ENCODE measurements at regions not wholly inside any gene's neighbourhood (a gene's known extent, or its start where the extent isn't known, plus 50 kb on each side); places are given as distances from the start of the nearest gene placed in this dataset.

DNA sequence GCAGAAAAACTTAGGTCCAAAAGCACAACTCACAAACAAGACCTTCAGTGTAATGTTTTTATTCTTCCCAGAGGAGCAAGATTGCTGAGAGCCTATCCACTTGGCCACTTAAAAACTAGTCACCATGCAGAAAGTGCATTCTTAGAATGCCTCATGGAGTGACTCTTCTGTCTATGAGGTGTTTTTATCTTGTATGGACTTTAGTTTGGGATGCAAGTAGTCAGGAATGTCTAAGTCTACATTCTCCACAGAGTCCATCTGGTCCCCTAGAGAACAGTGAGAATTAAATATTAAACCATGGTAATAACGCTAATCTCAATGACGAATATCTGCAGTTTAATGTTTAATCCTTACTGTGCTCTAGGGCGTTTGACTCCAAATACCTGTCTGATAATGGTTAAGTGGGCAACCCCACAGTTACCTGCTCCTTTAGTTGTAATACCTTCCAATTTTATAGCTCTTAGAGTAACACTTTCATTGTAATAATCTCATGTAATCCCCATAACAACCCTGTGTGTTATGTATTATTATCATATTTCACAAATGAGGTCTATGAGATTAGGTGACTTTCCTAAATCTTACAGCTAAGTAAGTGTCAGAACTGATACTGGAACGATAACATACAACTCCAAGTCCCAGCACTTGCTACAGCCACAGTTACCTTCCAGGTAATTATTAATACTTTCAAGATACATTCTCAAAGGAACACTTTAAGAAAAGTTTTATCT lies 235.6 kb upstream of the JADE1 start:
- no peak for DNase-seq (ENCODE audit: extremely low read depth in 1 of 2, low read depth in 1 of 2)

DNA sequence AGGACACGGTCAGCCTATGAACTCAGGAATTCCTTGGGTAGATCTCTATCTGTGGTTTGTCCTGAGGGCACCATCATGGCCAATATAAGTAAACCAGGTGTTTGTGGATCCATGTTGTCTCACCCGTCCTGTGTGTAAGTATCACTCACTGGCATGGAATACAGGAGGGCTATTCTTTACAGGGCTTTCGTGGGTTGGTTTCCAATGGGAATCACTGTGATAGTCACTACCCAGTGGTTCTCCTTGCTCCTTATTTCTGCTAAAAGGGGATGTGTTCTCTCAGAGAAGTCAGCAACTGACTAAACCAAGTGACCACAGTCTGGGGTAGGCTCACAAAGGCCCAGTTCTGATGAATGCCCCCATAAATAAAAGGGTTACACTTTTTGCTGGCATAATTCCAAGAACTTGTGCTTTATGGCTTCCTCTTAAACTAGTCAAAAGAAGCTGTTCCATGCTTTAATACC lies 236.7 kb upstream of the JADE1 start:
- DNase-seq (ENCODE audit: extremely low read depth in 1 of 2, low read depth in 1 of 2): no peak

DNA sequence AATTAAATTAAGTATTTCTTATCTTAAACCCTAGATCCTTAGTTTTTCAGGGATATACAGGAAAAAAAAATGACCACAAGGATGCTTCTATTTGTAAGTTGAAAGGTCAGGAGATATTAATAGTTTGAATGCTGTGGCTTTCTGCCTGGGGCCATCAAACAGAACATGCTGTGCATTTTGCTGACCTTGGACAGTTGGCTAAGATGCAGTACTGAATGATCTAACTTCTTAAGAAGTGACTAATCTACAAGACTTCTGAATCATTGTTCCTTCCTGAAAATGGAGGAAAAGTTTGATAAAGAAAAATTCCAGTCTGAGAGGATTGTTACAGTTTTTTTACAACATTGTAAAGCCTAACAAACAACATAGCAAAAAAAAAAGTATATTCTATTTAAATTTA lies 237.8 kb upstream of the JADE1 start:
- DNase-seq (ENCODE audit: extremely low read depth in 1 of 2, low read depth in 1 of 2): no peak

DNA sequence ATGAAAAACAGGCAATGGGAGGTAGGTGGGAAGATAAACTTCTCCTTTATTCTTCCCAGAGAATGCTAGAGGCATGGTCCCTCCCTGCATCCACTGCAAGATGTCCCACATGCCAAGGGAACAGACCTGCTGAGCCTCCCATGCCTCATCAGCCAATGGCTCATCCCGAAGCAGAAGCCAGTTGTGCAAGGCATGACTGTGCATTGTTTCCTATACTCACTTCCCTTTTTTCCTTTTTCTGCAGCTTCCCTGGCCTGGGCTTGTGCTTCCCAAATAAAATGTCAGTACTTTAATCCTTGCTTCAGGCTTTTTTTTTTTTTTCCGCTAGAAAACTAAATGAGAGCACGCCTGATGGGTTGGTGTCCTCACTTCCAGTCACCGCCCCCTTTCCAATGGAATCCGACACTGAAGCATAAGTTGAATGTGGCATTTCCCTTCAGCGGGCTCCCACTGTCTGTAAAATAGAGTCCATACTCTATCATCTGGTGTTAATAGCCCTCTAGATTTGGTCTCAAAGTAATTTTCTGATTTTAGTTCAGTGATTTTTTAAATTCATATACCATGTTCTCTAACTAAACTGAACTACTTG lies 239.0 kb upstream of the JADE1 start:
- DNase-seq (ENCODE audit: extremely low read depth in 1 of 2, low read depth in 1 of 2): no peak

DNA sequence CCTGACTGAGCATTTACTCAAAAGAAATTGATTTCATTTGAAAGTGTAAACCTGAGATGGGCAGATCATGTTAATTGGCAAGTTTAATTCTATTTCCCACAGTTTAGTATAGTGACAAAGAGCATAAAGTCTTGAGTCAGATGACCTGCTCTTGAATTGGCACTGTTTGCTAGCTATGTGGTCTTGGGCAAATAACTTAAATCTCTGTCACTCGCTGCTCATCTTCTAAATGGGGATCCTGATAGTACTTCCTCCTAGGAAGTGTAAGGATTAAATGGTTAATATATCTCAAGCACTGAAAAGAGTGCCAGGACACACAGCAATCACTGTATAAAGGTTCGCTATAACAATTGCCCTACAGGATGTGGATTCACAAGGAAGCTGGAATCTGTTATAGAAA lies 242.8 kb upstream of the JADE1 start:
- no peak for DNase-seq (ENCODE audit: extremely low read depth in 1 of 2, low read depth in 1 of 2)

DNA sequence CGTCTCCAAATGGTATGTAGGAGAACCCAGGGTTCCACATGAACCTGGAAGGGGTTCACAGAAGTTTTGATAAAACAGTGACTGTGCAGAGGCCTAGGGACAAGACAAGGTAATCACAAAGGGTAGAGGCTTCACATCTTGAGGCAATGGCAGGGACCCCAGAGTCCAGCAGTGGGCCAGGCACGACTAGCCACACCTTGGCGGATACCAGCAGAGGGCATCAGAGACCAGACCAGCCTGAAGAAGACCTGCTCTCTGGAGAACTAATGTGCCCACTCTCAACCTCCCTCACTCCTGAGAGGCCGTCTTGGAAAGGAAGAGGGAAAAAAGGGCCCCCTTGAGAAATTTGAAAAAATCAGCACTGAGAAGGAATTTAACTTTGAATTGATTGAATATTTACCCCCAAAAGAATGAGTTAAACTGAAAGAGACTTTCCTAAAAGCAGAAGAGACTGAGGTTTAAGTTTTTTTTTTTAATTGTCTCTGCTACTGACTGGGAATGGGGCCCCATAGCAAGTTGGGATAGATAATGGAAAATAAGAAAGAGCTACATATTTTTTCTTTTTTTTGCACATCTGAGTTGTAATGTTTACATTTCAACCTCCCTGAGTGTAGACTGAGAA lies 243.8 kb upstream of the JADE1 start:
- DNase-seq (ENCODE audit: extremely low read depth in 1 of 2, low read depth in 1 of 2): no peak

DNA sequence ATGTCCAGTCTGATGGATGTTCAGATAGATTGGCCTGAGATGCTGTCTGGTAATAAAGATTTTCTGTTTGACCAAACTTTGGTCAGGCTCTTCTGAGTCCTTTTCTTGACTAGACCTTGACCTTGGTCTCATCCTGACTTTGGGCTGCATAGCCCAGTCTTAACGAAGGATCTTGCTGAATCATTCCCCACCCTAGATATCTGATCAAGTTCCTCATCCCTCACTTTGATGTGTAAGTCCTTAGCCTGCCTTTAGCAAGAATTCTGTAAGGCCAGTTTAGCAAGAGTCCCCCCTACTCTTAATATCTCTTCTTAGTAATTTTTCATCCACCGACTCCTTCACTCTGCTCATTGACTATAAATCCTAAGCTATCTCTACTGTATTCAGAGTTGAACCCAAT lies 244.4 kb upstream of the JADE1 start:
- DNase-seq (ENCODE audit: extremely low read depth in 1 of 2, low read depth in 1 of 2): no peak

DNA sequence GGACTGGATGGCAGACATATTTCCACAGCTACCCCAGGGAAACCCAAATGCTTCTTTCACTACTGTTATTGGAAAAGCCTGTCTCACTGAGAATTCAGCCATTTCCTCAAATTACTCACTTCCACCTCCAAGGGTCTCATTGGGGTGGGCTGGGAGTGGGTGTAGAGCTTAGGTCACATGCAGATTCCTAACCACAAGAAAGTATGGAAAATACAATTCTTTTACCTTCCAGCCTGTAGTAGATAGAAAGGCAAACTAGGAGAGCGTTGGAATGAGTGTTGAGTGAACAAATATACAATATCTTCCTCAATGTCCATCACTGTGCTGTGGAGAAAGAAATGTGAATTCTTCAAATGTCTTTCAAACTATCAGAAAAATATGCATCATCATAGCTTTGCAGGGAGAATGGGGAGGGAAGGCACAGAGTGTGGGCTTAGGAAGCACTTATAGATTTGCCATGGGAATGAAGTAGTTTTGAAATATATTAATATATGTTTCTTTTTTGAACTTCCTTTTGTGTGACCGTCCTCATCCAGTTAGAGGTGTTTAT lies 245.3 kb upstream of the JADE1 start:
- no peak for DNase-seq (ENCODE audit: extremely low read depth in 1 of 2, low read depth in 1 of 2)

DNA sequence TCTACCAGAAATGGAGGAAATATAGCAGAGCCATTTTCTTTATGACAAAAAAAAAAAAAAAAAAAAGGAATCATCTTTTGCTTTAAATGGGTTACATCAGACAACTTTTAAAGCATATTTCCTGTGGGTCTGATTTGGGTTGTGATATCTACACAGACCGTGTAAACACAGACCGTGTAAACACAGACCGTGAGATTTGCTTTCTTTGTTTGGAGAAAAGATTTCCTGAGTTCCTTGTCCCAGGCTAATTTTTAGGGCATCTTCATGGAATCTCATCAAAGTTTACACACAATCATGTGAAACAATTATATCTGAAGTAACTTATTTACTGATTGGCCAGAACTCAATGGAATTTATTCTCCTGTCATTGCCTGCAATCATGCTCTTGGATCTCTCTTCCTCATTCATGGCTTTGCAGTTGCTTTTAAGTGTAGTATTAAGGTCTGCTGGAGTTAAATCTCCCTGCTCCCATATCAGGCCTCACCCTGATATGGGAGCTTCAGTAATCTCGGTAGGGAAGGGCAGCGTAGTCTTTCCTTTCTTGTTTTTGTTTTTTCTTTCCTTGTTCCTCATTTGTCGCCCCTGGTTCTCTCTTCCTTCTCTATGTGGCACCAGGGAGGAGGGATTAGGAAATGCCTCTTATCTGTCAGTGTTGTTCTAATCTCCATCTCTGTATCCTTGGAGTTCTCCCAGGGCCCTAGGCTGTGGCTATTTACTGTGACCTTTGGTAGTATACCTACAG lies 248.6 kb upstream of the JADE1 start:
- no peak for DNase-seq (ENCODE audit: extremely low read depth in 1 of 2, low read depth in 1 of 2)

DNA sequence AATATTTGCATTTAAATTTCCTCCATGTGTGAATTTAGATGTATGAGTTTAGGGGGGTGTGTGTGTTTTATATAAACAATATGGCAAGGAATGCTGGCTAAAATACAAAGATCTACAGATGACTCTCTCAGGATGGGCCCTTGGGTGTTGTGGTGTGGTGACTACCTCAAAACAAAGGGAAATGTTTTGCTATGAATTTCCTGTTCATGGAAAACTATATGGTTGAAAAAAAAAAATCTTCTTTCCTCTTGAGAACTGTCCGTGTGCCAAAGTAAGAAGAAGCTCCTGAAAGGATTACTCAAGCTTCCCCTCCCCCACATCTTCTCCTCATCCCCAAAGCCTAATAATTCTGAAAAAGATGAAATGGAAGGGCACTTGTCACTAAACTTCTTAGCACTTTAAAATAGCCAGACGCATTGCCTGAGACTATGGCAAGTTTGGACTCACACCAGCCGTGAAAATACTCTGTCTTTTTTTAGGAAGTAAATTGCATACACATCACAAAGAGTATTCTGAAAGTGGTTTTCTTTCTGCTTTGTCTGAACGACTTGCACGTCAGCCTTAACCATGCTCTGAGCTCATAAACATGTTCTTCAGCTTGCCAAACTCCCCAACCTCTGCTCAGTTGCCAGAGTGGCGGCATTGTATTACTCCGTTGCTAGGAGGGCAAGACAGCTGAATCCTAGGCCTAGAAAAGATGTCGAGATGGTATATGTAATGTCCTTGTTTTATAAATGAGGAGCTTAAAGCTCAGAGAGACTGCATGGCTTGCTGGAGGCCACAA lies 250.4 kb upstream of the JADE1 start:
- no peak for DNase-seq (ENCODE audit: extremely low read depth in 1 of 2, low read depth in 1 of 2)

DNA sequence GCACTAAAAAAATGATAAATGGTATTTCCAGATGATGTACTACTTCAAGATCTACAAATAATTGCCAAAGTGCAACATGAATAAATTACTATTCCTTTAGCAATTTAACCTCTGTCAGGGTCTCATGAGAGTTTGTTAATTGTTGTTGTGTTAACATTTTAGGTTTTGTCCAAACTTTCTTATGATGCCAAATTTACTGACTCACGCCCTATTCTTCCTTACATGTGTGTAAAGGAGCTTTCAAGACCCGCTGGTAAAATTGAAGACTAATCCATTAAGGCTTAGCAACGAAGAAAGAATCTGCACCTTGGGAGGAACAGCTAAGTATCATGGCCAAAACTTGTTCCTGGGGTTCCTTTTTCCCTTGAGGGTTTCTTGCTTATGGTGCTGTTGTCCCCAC lies 252.7 kb upstream of the JADE1 start:
- DNase-seq (ENCODE audit: extremely low read depth in 1 of 2, low read depth in 1 of 2): no peak

DNA sequence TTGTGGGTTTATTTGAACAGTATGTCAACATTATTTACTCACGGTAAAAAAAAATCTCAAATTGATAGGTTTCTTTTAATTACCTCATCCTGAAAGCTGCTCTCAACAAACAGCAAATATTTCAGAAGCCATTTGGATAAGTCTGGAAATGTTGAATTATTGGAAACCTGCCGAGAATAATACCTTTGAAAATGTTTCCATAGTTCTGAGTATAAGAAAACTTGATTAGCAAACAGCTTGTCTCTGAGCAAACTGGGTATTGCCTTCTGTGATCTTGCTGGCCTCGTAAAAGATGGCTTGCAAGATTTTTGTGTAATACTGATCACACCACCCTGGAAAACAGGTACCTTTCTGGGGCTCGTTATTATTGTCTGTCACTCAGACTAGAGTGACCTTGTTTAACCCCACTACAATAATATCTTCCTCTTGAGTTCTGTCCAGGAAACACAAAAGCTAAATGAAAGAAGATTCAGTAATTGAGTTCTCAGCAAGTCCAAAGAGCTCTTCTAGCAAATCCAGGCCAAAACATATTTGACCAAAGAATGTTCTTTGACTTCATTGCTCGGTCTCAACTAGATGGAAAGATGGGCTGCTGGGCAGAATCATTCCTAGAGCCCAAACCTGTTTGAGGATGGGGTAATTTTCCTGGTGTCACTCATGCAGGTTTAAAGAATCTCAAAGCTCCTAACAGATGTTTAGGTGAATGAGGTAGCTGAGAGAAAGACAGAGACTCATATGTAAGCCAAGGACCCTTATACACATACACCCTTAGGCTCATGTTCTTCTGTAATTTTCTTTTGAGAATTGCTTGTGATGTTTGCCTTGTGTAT lies 255.6 kb upstream of the JADE1 start:
- no peak for DNase-seq (ENCODE audit: extremely low read depth in 1 of 2, low read depth in 1 of 2)

DNA sequence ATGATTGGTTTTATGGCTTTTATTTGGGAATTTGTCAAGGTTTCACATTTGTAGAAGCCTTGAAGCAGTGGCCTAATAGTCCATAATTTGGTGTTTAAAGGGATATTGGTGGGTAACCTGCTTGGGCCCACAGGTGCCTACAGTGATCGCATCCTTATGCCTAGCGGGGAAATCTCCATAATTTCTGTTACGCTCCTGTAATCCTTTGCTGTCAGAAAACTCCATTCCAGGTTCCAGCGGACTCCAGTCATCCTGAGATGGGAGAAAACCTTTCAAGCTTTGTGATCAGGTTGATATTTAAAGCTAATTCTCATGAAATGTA lies 257.0 kb upstream of the JADE1 start:
- DNase-seq (ENCODE audit: extremely low read depth in 1 of 2, low read depth in 1 of 2): no peak

DNA sequence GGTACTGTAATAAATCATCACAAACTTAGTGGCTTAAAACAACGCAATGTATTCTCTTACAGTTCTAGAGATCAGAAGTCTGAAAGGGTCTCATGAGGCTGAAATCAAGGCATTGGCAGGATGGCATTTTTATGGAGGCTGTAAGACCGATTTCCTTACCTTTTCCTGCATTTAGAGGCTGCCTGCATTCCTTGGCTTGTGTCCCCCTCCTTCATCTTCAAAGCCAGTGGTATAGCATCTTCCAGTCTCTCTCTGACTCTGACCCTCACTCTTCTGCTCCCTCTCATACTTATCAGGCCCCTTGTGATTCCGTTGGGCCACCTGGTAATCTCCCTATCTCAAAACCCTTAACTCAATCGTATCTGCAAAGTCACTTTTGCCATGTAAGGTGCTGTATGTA lies 258.2 kb upstream of the JADE1 start:
- no peak for DNase-seq (ENCODE audit: extremely low read depth in 1 of 2, low read depth in 1 of 2)

DNA sequence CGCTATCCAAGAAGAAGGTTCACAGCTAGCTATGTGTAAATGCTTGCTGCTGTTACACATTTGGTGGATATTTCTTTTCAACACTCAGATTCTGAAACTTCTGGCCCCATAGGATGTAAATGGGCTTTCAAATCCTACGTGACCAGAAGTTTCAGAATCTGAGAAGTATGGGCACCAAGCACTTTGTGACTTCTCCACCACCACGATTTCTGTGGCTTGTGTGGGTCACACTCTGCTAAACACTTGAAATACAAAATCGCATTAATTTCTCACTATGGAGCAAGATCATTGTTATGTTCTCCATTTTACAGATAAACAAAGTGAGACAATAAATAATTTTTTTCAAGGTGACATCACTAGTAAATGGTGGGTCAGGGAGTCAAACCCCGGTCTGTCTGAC lies 259.4 kb upstream of the JADE1 start:
- DNase-seq (ENCODE audit: extremely low read depth in 1 of 2, low read depth in 1 of 2): no peak

DNA sequence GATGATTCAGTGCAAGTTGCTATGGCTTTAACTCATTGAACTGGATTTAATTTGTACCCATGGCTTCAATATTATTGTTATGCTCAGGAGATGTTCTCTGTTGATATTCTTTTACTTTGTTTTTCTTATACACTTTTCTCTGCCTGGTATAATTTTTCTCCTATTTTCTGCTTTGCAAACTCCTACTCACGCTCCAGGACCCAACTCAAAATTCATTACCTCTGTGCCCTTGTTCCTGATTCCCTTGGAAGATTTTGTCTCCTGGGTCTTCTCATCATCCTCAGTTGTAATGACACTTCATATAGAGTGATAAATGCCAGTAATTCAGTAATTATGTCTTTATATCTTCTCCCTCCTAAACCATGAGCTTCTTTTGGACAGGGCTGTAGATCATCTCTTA lies 259.9 kb upstream of the JADE1 start:
- no peak for DNase-seq (ENCODE audit: extremely low read depth in 1 of 2, low read depth in 1 of 2)

DNA sequence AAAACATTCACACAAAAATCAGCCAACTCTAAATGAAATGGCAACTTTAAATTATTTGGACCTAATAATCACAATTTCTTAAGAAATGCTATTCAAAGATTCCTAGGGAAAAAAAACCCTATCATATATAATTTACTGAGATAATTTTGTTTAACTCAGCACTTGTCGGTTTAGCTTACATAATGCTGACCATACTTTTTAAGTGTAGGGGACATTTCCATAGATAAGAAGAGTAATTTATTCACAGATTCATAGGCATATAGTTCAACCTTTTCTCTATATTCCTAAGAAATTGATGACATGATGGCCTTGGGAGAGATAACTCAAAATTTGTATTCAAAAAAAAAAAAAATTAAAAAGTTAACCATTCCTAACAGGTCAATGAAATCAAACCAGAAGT lies 260.8 kb upstream of the PGRMC2 start:
- DNase-seq (ENCODE audit: extremely low read depth in 1 of 2, low read depth in 1 of 2): no peak

DNA sequence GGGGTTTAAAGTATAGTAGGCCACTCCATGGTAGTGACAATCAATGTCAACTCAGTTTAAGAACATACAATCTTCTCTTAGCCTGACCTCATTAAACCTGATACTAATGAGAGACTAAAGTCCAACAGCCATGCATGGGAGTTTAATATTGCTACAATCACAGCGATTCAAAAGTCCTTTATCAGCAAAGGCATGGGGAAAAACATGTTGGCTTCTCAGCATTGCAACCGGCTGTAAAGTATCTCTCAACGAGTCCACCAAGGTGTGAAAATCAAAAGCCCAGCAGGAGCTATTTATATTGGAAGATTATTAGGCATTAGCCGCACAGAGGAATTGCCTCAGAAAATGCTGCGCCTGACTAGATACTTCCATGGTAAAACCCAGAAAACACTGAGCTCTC lies 256.7 kb upstream of the PGRMC2 start:
- DNase-seq (ENCODE audit: extremely low read depth in 1 of 2, low read depth in 1 of 2): no peak

DNA sequence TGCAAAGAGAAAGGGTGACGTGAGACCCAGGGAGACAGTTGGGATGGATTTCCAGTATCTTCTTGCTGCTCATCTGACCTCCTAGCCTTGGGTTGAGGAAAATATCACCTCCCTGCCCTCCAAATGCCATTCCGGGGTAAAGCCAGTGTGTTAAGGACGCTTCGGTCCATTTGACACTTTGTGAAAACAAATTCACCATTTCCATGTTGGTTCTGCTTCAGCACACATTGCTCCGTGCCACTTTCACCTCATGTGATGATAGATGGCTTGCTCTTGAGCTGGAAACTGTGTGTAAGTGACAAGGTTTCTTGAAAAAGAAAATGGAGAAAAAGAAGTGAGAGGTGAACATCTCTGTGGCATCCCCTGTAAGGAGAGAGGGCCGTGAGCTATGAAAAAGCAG lies 256.1 kb upstream of the PGRMC2 start:
- no peak for DNase-seq (ENCODE audit: extremely low read depth in 1 of 2, low read depth in 1 of 2)

DNA sequence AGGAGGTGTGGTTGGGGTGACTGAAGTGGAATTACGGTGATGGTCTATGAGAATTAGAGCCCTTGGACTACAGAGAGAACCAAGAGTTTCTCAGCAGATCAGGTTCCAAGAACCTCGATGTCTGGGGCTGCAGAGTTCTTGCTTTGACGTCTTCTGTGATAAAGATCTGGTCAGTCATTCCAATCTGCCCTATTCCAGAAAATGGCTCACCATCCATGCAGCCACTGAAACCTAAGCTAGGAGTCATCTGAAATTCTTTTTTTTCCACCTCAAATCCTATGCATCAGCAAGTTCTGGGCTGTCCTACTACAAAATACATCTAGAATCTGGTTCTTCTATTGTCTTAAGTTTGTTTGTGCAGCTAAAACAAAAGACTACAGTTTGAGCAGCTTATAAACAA lies 254.4 kb upstream of the PGRMC2 start:
- no peak for DNase-seq (ENCODE audit: extremely low read depth in 1 of 2, low read depth in 1 of 2)

Measured in stimulated activated CD8-positive, alpha-beta memory T cell treated with anti-CD3 and anti-CD28 coated beads, Interleukin-7, amount 100 ng/mL, for 48 hours (primary cell).